Left lobe of liver (tissue), 2 donors: ENCODE measurements at regions not wholly inside any gene's neighbourhood (a gene's known extent, or its start where the extent isn't known, plus 50 kb on each side); places are given as distances from the start of the nearest gene placed in this dataset.

Source experiments
- ATAC-seq: fragments of 200-7000 bp; cut with Tn5 transposase; one replicate; pipeline ENCODE4 v1.9.1; 2020; ENCODE audit warnings: mild to moderate bottlenecking, moderate library complexity
- DNase-seq: peaks from one replicate; pipeline ENCODE4 v3.0.0-alpha.2; 2020; ENCODE audit warnings: low spot score
- donor health status: DM: no; HTN: no; CAD: no; lungs with moderate emphysema.
- donor health status: DM: no; HTN: yes; CAD: no.

DNA sequence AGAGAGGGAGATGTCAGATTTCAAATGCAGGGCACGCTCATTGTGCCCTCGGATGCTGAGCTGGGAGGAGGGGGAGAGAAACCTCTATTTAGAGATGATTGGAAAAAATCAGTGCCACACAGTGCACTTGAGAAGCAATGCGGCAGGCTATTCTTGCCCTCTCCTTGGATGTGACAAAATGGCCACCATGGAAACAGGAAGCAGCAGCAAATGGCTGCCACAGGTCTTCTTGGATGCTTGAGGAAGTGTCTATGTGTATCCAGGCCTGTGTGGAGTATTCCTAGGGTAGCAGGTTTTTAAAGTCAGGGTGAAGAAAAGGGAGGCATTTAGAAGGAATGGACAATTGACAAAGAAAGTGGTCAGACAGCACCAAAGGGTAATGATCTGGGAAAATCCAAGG, 340.1 kb upstream of the ZFHX3 start:
- no peak for DNase-seq
- no peak for ATAC-seq

- ATAC-seq (no peak), DNase-seq (no peak)
These were observed 337.8 kb upstream of the ZFHX3 start for GRCh38 chr16:73385696-73386095.

GRCh38 chr16:73384506-73385089, 336.7 kb upstream of the ZFHX3 start:
- no peak for DNase-seq
- no peak for ATAC-seq

GRCh38 chr16:73383988-73384365, 336.0 kb upstream of the ZFHX3 start:
- DNase-seq (no peak), ATAC-seq (no peak)

DNA sequence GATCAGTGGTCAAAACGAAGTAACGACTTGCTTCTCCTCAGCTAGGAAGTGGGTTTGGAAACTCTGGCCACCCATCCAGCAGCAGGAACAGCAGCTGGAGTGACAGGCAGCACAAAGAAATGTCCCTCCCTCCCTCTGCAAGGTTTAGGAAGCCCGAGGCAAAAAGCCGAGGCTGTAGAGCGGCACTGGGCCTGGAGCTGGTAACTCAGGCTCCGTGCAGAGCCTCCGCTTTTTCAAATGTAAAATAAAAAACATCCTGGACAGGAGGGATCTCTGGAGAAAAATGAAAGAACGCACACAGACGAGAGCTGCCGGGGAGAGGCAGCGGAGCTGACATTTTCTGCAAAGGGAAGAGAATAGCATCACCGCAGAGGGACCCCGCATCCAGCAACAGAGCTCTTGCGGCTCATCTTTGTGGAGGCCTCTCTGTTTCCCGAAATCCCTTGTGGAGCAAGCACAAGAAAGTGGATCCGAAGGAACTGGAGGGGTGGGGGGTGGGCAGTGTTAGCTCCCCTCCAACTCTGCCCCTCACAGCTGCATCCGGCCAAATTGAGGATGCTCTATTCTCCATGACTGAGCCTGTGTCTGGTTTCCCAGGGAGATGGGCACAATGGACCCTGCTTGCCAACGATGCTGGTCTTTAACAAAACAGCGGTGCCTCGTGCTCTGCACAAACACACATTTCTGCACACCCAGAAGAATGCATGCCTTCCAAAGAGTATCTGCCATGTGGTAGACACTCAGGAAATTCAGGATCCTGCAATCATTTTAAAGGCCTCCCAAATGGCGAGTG, 335.5 kb upstream of the ZFHX3 start:
- ATAC-seq (no peak), DNase-seq (no peak)

DNA sequence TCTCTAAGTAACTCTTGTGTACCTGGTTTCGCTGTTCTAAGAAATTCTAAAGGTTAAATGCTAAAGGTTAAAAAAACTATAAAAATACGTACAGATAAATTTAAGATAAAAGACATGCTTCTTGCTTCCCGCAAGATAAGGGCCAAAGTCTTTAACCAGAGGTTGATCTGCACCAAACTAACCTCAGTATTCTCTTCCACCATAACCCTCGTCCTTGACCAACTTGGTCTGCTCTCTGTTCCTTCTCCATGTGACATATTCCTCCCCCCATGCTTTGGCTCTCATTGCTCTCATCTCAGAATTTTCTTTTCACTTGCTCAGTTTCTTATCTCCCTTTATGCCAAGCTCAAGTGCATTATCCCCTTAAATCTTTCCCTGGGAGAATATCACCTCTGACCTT, 330.5 kb upstream of the ZFHX3 start:
- ATAC-seq (no peak), DNase-seq (no peak)

GRCh38 chr16:73371584-73372319, 323.8 kb upstream of the ZFHX3 start:
- DNase-seq = no peak
- no peak for ATAC-seq

DNA sequence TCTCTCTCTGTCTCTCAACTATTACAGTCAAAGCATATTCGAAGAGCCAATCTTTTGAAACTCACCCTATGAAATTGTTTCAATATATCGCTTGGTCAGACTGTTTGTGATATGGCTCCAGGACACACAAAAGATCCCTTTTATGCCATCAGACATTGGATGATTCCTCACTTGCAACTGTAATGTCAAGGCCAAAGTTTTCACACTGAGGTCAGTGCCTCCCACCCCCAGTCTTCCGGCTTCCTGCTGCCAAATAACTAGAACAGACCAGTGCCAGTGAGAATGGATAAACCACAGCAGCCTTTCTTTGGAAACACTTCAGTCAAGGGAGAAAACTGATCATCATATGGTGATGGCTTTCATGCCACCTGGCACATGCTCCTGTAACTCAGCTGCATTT, 321.9 kb upstream of the ZFHX3 start:
- no peak for DNase-seq
- ATAC-seq = no peak

DNA sequence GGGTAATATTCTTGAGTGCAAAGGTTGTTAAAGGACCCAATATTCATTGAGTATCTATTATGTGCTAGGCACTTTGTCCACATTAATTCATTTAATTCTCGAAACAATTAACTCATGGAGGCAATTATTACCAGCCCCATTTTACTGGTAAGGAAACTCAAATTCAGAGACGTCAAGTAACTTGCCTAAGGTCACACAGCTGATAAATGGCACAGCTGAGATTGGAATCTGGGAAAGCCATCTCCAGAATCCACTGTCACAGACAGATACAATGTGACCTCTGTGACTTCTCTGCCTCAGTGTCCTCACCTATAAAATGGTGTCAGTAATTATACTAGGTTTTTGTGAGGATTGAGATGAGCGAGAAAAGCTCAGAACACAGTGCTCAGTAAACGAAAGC, 320.8 kb upstream of the ZFHX3 start:
- DNase-seq (no peak), ATAC-seq (no peak)

- no peak for DNase-seq
- ATAC-seq = no peak
These were observed 317.2 kb upstream of the ZFHX3 start for GRCh38 chr16:73365016-73365551.

DNA sequence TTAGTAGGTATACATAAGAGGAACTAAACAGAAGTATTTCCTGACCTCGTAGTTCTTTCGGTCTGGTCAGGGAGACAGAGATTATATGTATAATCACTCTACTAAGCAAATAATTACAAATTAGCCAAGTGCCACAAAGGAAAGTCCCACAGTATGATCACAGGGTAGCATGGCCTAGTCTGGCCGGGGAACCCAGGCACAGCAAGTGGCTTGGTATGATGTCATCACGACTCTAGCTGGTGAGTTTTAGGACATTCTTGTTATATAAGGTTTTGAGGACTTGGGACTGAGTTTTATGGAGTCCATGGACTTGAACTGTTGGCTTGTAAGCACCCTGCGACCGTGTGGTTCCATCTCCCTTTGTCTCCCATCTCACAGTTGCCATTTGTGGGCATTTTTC, 316.5 kb upstream of the ZFHX3 start:
- DNase-seq (no peak), ATAC-seq (no peak)

GRCh38 chr16:73361061-73361460, 313.1 kb upstream of the ZFHX3 start:
- ATAC-seq (no peak), DNase-seq (no peak)

DNA sequence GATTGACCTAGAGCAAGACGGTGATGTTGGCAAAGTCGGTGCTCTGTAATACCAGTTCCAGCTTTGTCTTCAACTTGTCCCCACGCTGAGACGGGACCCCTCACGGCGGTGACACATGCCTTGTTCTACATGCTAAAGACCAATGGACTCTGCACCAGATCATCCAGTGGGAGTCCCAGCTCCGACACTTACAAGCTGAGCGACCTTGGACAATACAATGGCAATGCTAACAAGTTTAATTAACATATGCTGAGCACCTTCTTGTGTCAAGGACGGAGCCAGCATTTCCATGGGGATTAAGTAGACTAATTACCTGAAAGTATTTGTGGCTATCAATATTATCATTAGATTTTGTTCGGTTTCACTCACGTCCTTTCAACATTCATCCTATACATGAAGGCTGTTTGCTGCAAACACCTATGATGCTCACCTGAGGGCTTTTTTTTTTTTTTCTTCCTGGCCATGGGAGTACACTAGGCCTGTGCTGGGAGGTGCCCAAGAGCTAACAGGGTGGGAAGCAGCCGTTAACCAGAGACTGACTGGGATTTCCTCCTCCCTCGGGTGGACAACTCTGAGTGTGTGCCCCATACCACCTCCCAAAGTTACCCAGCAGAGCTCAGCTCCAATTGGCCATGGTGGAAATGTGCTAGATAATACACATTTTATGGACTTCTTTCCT, 308.6 kb upstream of the ZFHX3 start:
- DNase-seq (no peak), ATAC-seq (no peak)

GRCh38 chr16:73355981-73356380, 308.1 kb upstream of the ZFHX3 start:
- DNase-seq (no peak), ATAC-seq (no peak)

DNA sequence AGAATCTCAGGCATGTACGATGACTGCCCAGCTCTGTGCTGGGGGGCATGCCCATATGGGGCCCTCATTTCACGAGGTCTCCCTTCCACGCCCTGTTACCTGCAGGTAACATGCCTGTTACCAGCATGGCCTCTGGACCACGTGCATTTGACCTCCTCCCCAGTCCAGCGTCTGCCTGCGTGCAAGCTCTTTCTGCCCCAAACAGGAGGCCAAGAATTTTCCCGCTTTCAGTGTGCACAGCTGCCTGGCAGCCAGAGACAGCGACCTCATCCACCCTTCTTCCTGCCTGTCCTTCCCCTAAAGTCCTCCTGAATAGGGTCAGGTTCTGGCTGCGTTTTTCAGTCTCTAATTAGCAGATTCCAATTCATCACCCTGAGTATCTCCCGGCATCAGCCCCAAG, 306.5 kb upstream of the ZFHX3 start:
- ATAC-seq = no peak
- DNase-seq = no peak

DNA sequence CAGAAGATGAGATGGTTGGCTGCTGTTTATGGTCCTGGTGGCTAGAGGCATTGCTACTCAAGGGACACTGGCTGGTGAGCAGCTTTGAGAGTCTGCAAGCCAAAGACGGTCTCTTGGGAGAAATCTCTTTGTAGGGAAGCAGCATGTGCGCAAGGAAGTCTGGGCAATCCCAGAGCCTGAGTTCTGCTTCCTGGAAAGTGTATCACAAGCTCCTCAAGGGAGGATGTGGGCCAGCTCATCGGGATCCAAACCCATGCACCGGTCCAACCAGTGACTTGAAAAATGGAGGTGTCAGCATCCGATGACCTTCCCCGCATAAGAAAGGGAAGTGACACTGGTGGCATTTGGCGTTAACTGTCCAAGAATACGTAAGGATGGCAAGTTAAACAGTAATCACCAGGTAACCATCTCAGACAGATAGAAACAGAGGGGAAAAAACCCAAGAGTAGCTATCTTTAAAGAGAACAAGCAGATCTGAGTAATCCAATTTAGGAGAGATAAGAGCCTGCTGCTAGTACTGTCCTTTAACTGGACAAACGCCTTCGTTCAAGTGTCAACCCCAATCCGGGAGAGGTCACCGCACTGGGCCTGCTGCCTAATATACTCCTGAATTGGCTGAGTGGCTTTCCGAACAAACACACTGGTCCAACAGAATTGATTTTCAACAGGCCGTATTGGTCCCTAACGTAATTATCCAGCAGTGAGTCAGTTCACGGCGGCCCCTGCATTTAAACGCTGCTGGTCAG, 303.0 kb upstream of the ZFHX3 start:
- ATAC-seq (peak; percentile 96), DNase-seq (peak; percentile 75)

GRCh38 chr16:73347500-73348375, 299.8 kb upstream of the ZFHX3 start:
- DNase-seq = no peak
- ATAC-seq = no peak

- no peak for DNase-seq
- no peak for ATAC-seq
These were observed 291.9 kb upstream of the ZFHX3 start for GRCh38 chr16:73339821-73340220.

- no peak for DNase-seq
- no peak for ATAC-seq
These were observed 289.7 kb upstream of the ZFHX3 start for GRCh38 chr16:73337373-73338296.
